H1 (cell line): ENCODE measurements at regions not wholly inside any gene's neighbourhood (a gene's known extent, or its start where the extent isn't known, plus 50 kb on each side); places are given as distances from the start of the nearest gene placed in this dataset.

Source experiments
- CTCF ChIA-PET: fragments of 300-600 bp; sonication (Branson Sonifier 250); formaldehyde crosslinking; loops from one replicate; lab custom pipeline; 2021; ENCODE audit not compliant: partially characterized antibody; lab: Charles Lee
- POLR2A ChIA-PET: fragments of 300-600 bp; sonication (Branson Sonifier 250); formaldehyde crosslinking; loops from one replicate; lab custom pipeline; 2021; ENCODE audit warnings: inconsistent platforms; ENCODE audit not compliant: partially characterized antibody; lab: Charles Lee
- DNase-seq, 2 experiments: peaks; one replicate each; pipeline versions ENCODE4 v3.0.0 to v3.0.0-alpha.2; 2010 to 2022; ENCODE audit warnings: low spot score in 2 of 2, low read depth in 1 of 2, mixed read lengths in 1 of 2
- FAIRE-seq: peaks from 2 replicates; lab custom pipeline; 2011; peaks lifted over from hg19 to GRCh38; lab: Jason Lieb, UNC
- H2AFZ ChIP-seq: 2 replicates; pipeline ENCODE4 v1.8.1; 2012; ENCODE audit warnings: low read length, inconsistent platforms
- H2AK5ac ChIP-seq: 2 replicates; pipeline ENCODE4 v1.6.1; 2013; ENCODE audit warnings: low read depth, low read length
- H2BK120ac ChIP-seq: replicated peaks from 2 replicates; pipeline ENCODE3; 2013; ENCODE audit warnings: low read depth, low read length, inconsistent platforms
- H2BK12ac ChIP-seq: 2 replicates; pipeline ENCODE4 v1.6.1; 2013; ENCODE audit warnings: low read depth, low read length
- H2BK15ac ChIP-seq: 2 replicates; pipeline ENCODE4 v1.6.1; 2013; ENCODE audit warnings: low read length
- H2BK20ac ChIP-seq: 2 replicates; pipeline ENCODE4 v1.6.1; 2013; ENCODE audit warnings: low read length
- H2BK5ac ChIP-seq: 2 replicates; pipeline ENCODE4 v1.6.1; 2013; ENCODE audit warnings: low read depth, low read length
- H3K14ac ChIP-seq: 2 replicates; pipeline ENCODE4 v1.6.1; 2013; ENCODE audit warnings: inconsistent platforms; ENCODE audit not compliant: insufficient read length
- H3K18ac ChIP-seq: 2 replicates; pipeline ENCODE4 v1.6.1; 2013; ENCODE audit warnings: low read length; ENCODE audit errors: extremely low read depth
- H3K23ac ChIP-seq: 2 replicates; pipeline ENCODE4 v1.6.1; 2013; ENCODE audit warnings: inconsistent platforms; ENCODE audit not compliant: insufficient read length
- H3K23me2 ChIP-seq: 2 replicates; pipeline ENCODE4 v1.6.1; 2013; ENCODE audit warnings: low read depth, low read length
- H3K27ac ChIP-seq: 2 replicates; pipeline ENCODE4 v1.6.1; 2011; ENCODE audit warnings: low read depth, low read length, inconsistent platforms
- H3K27me3 ChIP-seq, 4 experiments: replicated peaks in 1 of 4; 1 replicate in 1 of 4; 2 replicates in 3 of 4; pipeline versions ENCODE4 v1.6.1 to v1.8.1; 2011 to 2013; ENCODE audit warnings: low read length in 3 of 4, mild to moderate bottlenecking in 3 of 4, inconsistent platforms in 2 of 4, mixed read lengths in 2 of 4, moderate library complexity in 1 of 4; ENCODE audit not compliant: control insufficient read depth in 3 of 4, insufficient read depth in 3 of 4; ENCODE audit errors: extremely low read depth in 1 of 4
- H3K36me3 ChIP-seq, 4 experiments: 2 replicates each; pipeline versions ENCODE4 v1.6.1 to v1.8.1; 2011 to 2013; ENCODE audit warnings: mild to moderate bottlenecking in 4 of 4, low read length in 3 of 4, moderate library complexity in 2 of 4, control low read depth in 1 of 4, inconsistent platforms in 1 of 4; ENCODE audit not compliant: insufficient read depth in 4 of 4, control insufficient read depth in 2 of 4
- H3K4ac ChIP-seq: replicated peaks from 2 replicates; pipeline ENCODE3; 2013; ENCODE audit warnings: low read length, low read depth, mixed read lengths, inconsistent platforms; ENCODE audit not compliant: insufficient read length
- H3K4me1 ChIP-seq, 4 experiments: replicated peaks in 1 of 4; 1 replicate in 1 of 4; 2 replicates in 3 of 4; pipeline versions ENCODE4 v1.6.1 to v1.8.1; 2011 to 2013; ENCODE audit warnings: low read length in 3 of 4, inconsistent platforms in 2 of 4, mixed read lengths in 1 of 4; ENCODE audit not compliant: insufficient read depth in 4 of 4, control insufficient read depth in 3 of 4
- H3K4me2 ChIP-seq, 2 experiments: 2 replicates each; pipeline versions ENCODE4 v1.6.1 to v1.8.1; 2011 to 2013; ENCODE audit warnings: low read depth in 2 of 2, low read length in 2 of 2, control low read depth in 1 of 2, inconsistent platforms in 1 of 2, mild to moderate bottlenecking in 1 of 2; ENCODE audit not compliant: insufficient read depth in 1 of 2
- H3K4me3 ChIP-seq, 4 experiments: fragments of 200-600, 300-600 bp in 1 of 4; sonication (generic), shearing (Covaris generic), sonication (Bioruptor Twin) in 1 of 4; 2 replicates each; pipeline versions ENCODE4 v1.5.1 to v1.8.1; 2011 to 2016; ENCODE audit warnings: low read length in 4 of 4, low read depth in 3 of 4, control low read depth in 2 of 4, inconsistent platforms in 2 of 4, mild to moderate bottlenecking in 2 of 4, mixed read lengths in 1 of 4, moderate library complexity in 1 of 4; ENCODE audit not compliant: insufficient read depth in 2 of 4; ENCODE audit errors: extremely low read depth in 1 of 4
- H3K56ac ChIP-seq: replicated peaks from 2 replicates; pipeline ENCODE3; 2013; ENCODE audit warnings: low read depth, mild to moderate bottlenecking, mixed read lengths, low read length, inconsistent platforms; ENCODE audit not compliant: insufficient read length
- H3K79me1 ChIP-seq: 2 replicates; pipeline ENCODE4 v1.6.1; 2013; ENCODE audit warnings: low read depth, low read length, control low read depth
- H3K79me2 ChIP-seq, 2 experiments: 2 replicates each; pipeline versions ENCODE4 v1.6.1 to v1.8.1; 2012 to 2013; ENCODE audit warnings: low read length in 2 of 2, mild to moderate bottlenecking in 2 of 2, inconsistent platforms in 1 of 2; ENCODE audit not compliant: insufficient read depth in 2 of 2, control insufficient read depth in 1 of 2
- H3K9ac ChIP-seq, 4 experiments: replicated peaks in 1 of 4; 1 replicate in 1 of 4; 2 replicates in 3 of 4; pipeline versions ENCODE4 v1.6.1 to v1.8.1; 2011 to 2013; ENCODE audit warnings: low read depth in 3 of 4, low read length in 3 of 4, control low read depth in 2 of 4, mild to moderate bottlenecking in 2 of 4, moderate library complexity in 2 of 4, inconsistent platforms in 1 of 4; ENCODE audit errors: extremely low read depth in 1 of 4
- H3K9me3 ChIP-seq, 2 experiments: 2 replicates each; pipeline versions ENCODE4 v1.6.1 to v1.8.1; 2012 to 2013; ENCODE audit warnings: mild to moderate bottlenecking in 2 of 2, moderate library complexity in 2 of 2, control low read depth in 1 of 2, inconsistent platforms in 1 of 2, low read depth in 1 of 2, low read length in 1 of 2, mixed read lengths in 1 of 2; ENCODE audit not compliant: insufficient read depth in 2 of 2
- H4K20me1 ChIP-seq, 2 experiments: replicated peaks in 1 of 2; 2 replicates each; pipeline versions ENCODE3 to v1.8.1; 2011 to 2013; ENCODE audit warnings: inconsistent platforms in 2 of 2, low read length in 2 of 2, mild to moderate bottlenecking in 1 of 2; ENCODE audit not compliant: insufficient read depth in 2 of 2, control insufficient read depth in 1 of 2
- H4K5ac ChIP-seq: 2 replicates; pipeline ENCODE4 v1.6.1; 2013; ENCODE audit warnings: low read length, low read depth, mixed read lengths, inconsistent platforms; ENCODE audit not compliant: insufficient read length
- H4K8ac ChIP-seq: 2 replicates; pipeline ENCODE4 v1.8.0; 2013; ENCODE audit warnings: mild to moderate bottlenecking, moderate library complexity, low read length, inconsistent platforms; ENCODE audit not compliant: insufficient read depth; ENCODE audit errors: extremely low read depth
- H4K91ac ChIP-seq: replicated peaks from 2 replicates; pipeline ENCODE3; 2013; ENCODE audit warnings: low read length, mixed read lengths, inconsistent platforms; ENCODE audit not compliant: insufficient read length
- KDM1A ChIP-seq: fragments of 200-600, 300-600 bp; sonication (generic); IDR thresholded peaks from 2 replicates; pipeline ENCODE4 v1.7.1; 2016; ENCODE audit warnings: mild to moderate bottlenecking, low read length, borderline replicate concordance
- NANOG ChIP-seq: IDR thresholded peaks from 2 replicates; pipeline ENCODE4 v1.6.1; 2011; ENCODE audit warnings: low read length, low read depth, mild to moderate bottlenecking, inconsistent platforms; ENCODE audit not compliant: insufficient read depth, poor library complexity, severe bottlenecking
- RBBP5 ChIP-seq: IDR thresholded peaks from 2 replicates; pipeline ENCODE4 v1.7.1; 2012; ENCODE audit warnings: low read depth, mild to moderate bottlenecking, inconsistent platforms, low read length, moderate library complexity, borderline replicate concordance
- SIRT6 ChIP-seq: IDR thresholded peaks from one replicate; pipeline ENCODE4 v1.7.1; 2012; ENCODE audit warnings: low read length, inconsistent platforms
- WGBS, 2 experiments: shearing (Covaris generic) in 1 of 2; methylation state at CpG; one replicate each; pipeline versions ENCODE4 v1.1.6 to v1.1.7; 2013 to 2015; ENCODE audit warnings: low lambda C conversion rate in 2 of 2, mixed read lengths in 2 of 2, inconsistent platforms in 1 of 2, low coverage in 1 of 2, missing lambda C conversion rate in 1 of 2; ENCODE audit not compliant: insufficient replicate concordance in 2 of 2, insufficient coverage in 1 of 2, insufficient read length in 1 of 2; ENCODE audit errors: extremely low coverage in 1 of 2, missing lambda C conversion rate in 1 of 2; 5-methylcytosine and 5-hydroxymethylcytosine counted together

GRCh38 chr10:8981277-8981676, 926.8 kb downstream of the GATA3 start:
- CTCF ChIA-PET = no interaction called here

More at GRCh38 chr10:8981277-8981676, 926.8 kb downstream of the GATA3 start:
- H2AK5ac ChIP-seq = no peak overlapping the region
- 96% methylated on average over 2 of the region's 2 CpGs; no CpG with 5 or more reads in 1 of the 2 experiments for WGBS, 2 experiments
- H2BK120ac ChIP-seq = no peak overlapping the region
- H2BK15ac ChIP-seq = no peak overlapping the region
- POLR2A ChIA-PET = no interaction called here
- H3K56ac ChIP-seq = no peak overlapping the region
- no peaks in the 10 kb centered on the region for H3K79me1 ChIP-seq
- H3K27ac ChIP-seq = no peak overlapping the region
- H3K14ac ChIP-seq = no peak overlapping the region
- H3K4me2 ChIP-seq = no peak overlapping the region
- H2BK12ac ChIP-seq = no peak overlapping the region
- no peak overlapping the region for H2BK5ac ChIP-seq
- no peaks in the 10 kb centered on the region for H3K4me1 ChIP-seq
- H3K4ac ChIP-seq = no peak overlapping the region
- TF ChIP-seq KDM1A = no peak
- TF ChIP-seq SIRT6 = no peak
- TF ChIP-seq RBBP5 = no peak
- TF ChIP-seq NANOG = no peak
- no peaks in the 10 kb centered on the region for H3K9me3 ChIP-seq
- FAIRE-seq (no peak), DNase-seq (no peak)
- no peaks in the 10 kb centered on the region for H3K27me3 ChIP-seq
- H2AFZ ChIP-seq = no peak overlapping the region
- H4K20me1 ChIP-seq = no peaks in the 10 kb centered on the region
- H3K4me3 ChIP-seq = no peak overlapping the region
- no peaks in the 10 kb centered on the region for H3K79me2 ChIP-seq
- H4K91ac ChIP-seq = no peak overlapping the region
- no peak overlapping the region for H4K5ac ChIP-seq
- H3K23me2 ChIP-seq = no peaks in the 10 kb centered on the region
- H4K8ac ChIP-seq = no peak overlapping the region
- H2BK20ac ChIP-seq = no peak overlapping the region
- no peak overlapping the region for H3K18ac ChIP-seq
- H3K23ac ChIP-seq = no peak overlapping the region
- H3K36me3 ChIP-seq = no peaks in the 10 kb centered on the region
- H3K9ac ChIP-seq = no peak overlapping the region
